SK-N-SH (cell line): ENCODE measurements at regions not wholly inside any gene's neighbourhood (a gene's known extent, or its start where the extent isn't known, plus 50 kb on each side); places are given as distances from the start of the nearest gene placed in this dataset.

Source experiments
- CTCF ChIA-PET: fragments of 300-600, 350-600 bp; formaldehyde crosslinking; extraction: SDS; loops from one replicate; lab custom pipeline; 2021; lab: Yijun Ruan, JAX
- POLR2A ChIA-PET: fragments of 350-600 bp; sonication (Branson Sonifier 250); formaldehyde crosslinking; extraction: SDS; loops from one replicate; lab custom pipeline; 2020; ENCODE audit warnings: antibody characterized with exemption, inconsistent platforms; lab: Yijun Ruan, JAX
- DNase-seq: peaks from one replicate; pipeline ENCODE4 v3.0.0; 2012
- H2AFZ ChIP-seq: fragments of 200-600 bp; sonication (generic); 2 replicates; pipeline ENCODE4 v1.8.1; 2016; ENCODE audit warnings: antibody characterized with exemption, mild to moderate bottlenecking, low read depth
- H3F3A ChIP-seq: fragments of 200-600 bp; sonication (generic); replicated peaks from 2 replicates; pipeline ENCODE3; 2016; ENCODE audit warnings: antibody characterized with exemption, mild to moderate bottlenecking; ENCODE audit not compliant: insufficient read depth
- H3K27ac ChIP-seq, 2 experiments: fragments of 200-500 bp in 1 of 2; fragments of 200-600 bp in 1 of 2; sonication (Bioruptor generic) in 1 of 2; sonication (generic), shearing (Covaris generic) in 1 of 2; 2 replicates each; pipeline versions ENCODE4 v1.5.1 to v1.6.1; 2014 to 2016; ENCODE audit warnings: low read depth in 2 of 2, inconsistent platforms in 1 of 2, low read length in 1 of 2, mild to moderate bottlenecking in 1 of 2, mixed read lengths in 1 of 2
- H3K27me3 ChIP-seq: fragments of 200-600 bp; sonication (generic), shearing (Covaris generic); 2 replicates; pipeline ENCODE4 v1.6.1; 2016; ENCODE audit warnings: mixed run types; ENCODE audit not compliant: insufficient read depth
- H3K36me3 ChIP-seq, 2 experiments: fragments of 200-500 bp in 1 of 2; fragments of 200-600 bp in 1 of 2; sonication (Bioruptor generic) in 1 of 2; sonication (generic) in 1 of 2; replicated peaks in 1 of 2; 2 replicates each; pipeline versions ENCODE3 to v1.5.1; 2014 to 2016; ENCODE audit warnings: low read length in 1 of 2, mild to moderate bottlenecking in 1 of 2; ENCODE audit not compliant: insufficient read depth in 2 of 2, control insufficient read depth in 1 of 2
- H3K4me1 ChIP-seq, 2 experiments: fragments of 200-500 bp in 1 of 2; fragments of 200-600 bp in 1 of 2; sonication (Bioruptor generic) in 1 of 2; sonication (generic), shearing (Covaris generic) in 1 of 2; 2 replicates each; pipeline versions ENCODE4 v1.5.1 to v1.6.1; 2014 to 2016; ENCODE audit warnings: low read depth in 1 of 2, low read length in 1 of 2, mixed run types in 1 of 2; ENCODE audit not compliant: insufficient read depth in 2 of 2, control insufficient read depth in 1 of 2
- H3K4me2 ChIP-seq: fragments of 200-600 bp; sonication (generic), shearing (Covaris generic); 2 replicates; pipeline ENCODE4 v1.6.1; 2017; ENCODE audit warnings: mixed run types
- H3K4me3 ChIP-seq, 2 experiments: fragments of 200-500 bp in 1 of 2; fragments of 200-600 bp in 1 of 2; sonication (Bioruptor generic) in 1 of 2; sonication (generic), shearing (Covaris generic) in 1 of 2; 2 replicates each; pipeline versions ENCODE4 v1.5.1 to v1.8.1; 2014 to 2016; ENCODE audit warnings: low read depth in 2 of 2, inconsistent platforms in 1 of 2, low read length in 1 of 2, mild to moderate bottlenecking in 1 of 2, mixed read lengths in 1 of 2, moderate library complexity in 1 of 2
- H3K79me2 ChIP-seq: fragments of 200-600 bp; sonication (generic); 2 replicates; pipeline ENCODE4 v1.8.1; 2017; ENCODE audit warnings: mild to moderate bottlenecking; ENCODE audit not compliant: insufficient read depth
- H3K9ac ChIP-seq: fragments of 200-600 bp; sonication (generic); 2 replicates; pipeline ENCODE4 v1.6.1; 2017; ENCODE audit warnings: mixed run types
- H3K9me2 ChIP-seq: fragments of 200-600 bp; sonication (generic); 2 replicates; pipeline ENCODE4 v1.6.1; 2017; ENCODE audit warnings: mixed run types
- H3K9me3 ChIP-seq: fragments of 200-600 bp; sonication (generic); 2 replicates; pipeline ENCODE4 v1.6.1; 2017; ENCODE audit warnings: mixed run types, mild to moderate bottlenecking, moderate library complexity
- H4K20me1 ChIP-seq: fragments of 200-600 bp; sonication (generic); 2 replicates; pipeline ENCODE4 v1.6.1; 2017; ENCODE audit warnings: mild to moderate bottlenecking, mixed run types; ENCODE audit not compliant: insufficient read depth
- ELF1 ChIP-seq: IDR thresholded peaks from 2 replicates; pipeline ENCODE4 v1.4.0; 2012
- EZH2phosphoT487 ChIP-seq: fragments of 200-600 bp; sonication (generic); IDR thresholded peaks from 2 replicates; pipeline ENCODE4 v1.6.1; 2017; ENCODE audit warnings: low read depth, mixed run types, mild to moderate bottlenecking, antibody characterized with exemption, moderate library complexity, borderline replicate concordance
- FOXJ3 ChIP-seq: sonication (generic); formaldehyde crosslinking; IDR thresholded peaks from 2 replicates; pipeline ENCODE4 v1.5.1; 2020; ENCODE audit warnings: mild to moderate bottlenecking, missing genetic modification reagents
- GABPA ChIP-seq: IDR thresholded peaks from 2 replicates; pipeline ENCODE4 v1.4.0; 2012; ENCODE audit warnings: low read depth, mild to moderate bottlenecking
- GATA2 ChIP-seq: sonication (generic); formaldehyde crosslinking; IDR thresholded peaks from 2 replicates; pipeline ENCODE4 v1.5.0; 2020; ENCODE audit warnings: mild to moderate bottlenecking, missing genetic modification reagents
- JUND ChIP-seq: IDR thresholded peaks from 2 replicates; pipeline ENCODE4 v1.4.0; 2012
- MXI1 ChIP-seq: IDR thresholded peaks from 2 replicates; pipeline ENCODE4 v1.6.1; 2012; ENCODE audit warnings: mild to moderate bottlenecking, low read depth, low read length, improper control_type of control experiment
- NRF1 ChIP-seq: IDR thresholded peaks from 2 replicates; pipeline ENCODE4 v1.6.1; 2012; ENCODE audit warnings: low read depth, mild to moderate bottlenecking, low read length
- POLR2AphosphoS5 ChIP-seq: IDR thresholded peaks from 2 replicates; pipeline ENCODE4 v1.6.1; 2012; ENCODE audit warnings: low read depth, low read length
- RAD21 ChIP-seq: IDR thresholded peaks from 2 replicates; pipeline ENCODE4 v1.6.1; 2012; ENCODE audit warnings: mild to moderate bottlenecking, low read length
- RCOR1 ChIP-seq: fragments of 150-350 bp; IDR thresholded peaks from 2 replicates; pipeline ENCODE4 v1.6.1; 2017; ENCODE audit warnings: antibody characterized with exemption, low read length
- RXRA ChIP-seq: IDR thresholded peaks from 2 replicates; pipeline ENCODE4 v1.4.0; 2012; ENCODE audit warnings: low read depth, mild to moderate bottlenecking, borderline replicate concordance
- SMC3 ChIP-seq: IDR thresholded peaks from 2 replicates; pipeline ENCODE4 v1.6.1; 2012; ENCODE audit warnings: low read depth, low read length, improper control_type of control experiment
- TAF1 ChIP-seq: IDR thresholded peaks from 2 replicates; pipeline ENCODE4 v1.6.1; 2012; ENCODE audit warnings: low read depth, mild to moderate bottlenecking, low read length, moderate library complexity, borderline replicate concordance
- YY1 ChIP-seq: IDR thresholded peaks from 2 replicates; pipeline ENCODE4 v1.4.0; 2012; ENCODE audit warnings: low read depth, mild to moderate bottlenecking
- WGBS: methylation state at CpG from one replicate; pipeline ENCODE4 v1.1.6; 2017; ENCODE audit warnings: low lambda C conversion rate; 5-methylcytosine and 5-hydroxymethylcytosine counted together
- TF ChIP-seq, protein P1 (sequence below): IDR thresholded peaks from 2 replicates; pipeline ENCODE4 v1.4.0; 2012; ENCODE audit warnings: low read depth, borderline replicate concordance
- TF ChIP-seq, protein P2 (sequence below): fragments of 150-350 bp; IDR thresholded peaks from 2 replicates; pipeline ENCODE4 v1.6.1; 2016; ENCODE audit warnings: mild to moderate bottlenecking, low read depth, low read length
- TF ChIP-seq, protein P3 (sequence below): IDR thresholded peaks from 2 replicates; pipeline ENCODE4; 2012
- TF ChIP-seq, protein P4 (sequence below): IDR thresholded peaks from 2 replicates; pipeline ENCODE4 v1.4.0; 2012; ENCODE audit warnings: low read depth

DNA sequence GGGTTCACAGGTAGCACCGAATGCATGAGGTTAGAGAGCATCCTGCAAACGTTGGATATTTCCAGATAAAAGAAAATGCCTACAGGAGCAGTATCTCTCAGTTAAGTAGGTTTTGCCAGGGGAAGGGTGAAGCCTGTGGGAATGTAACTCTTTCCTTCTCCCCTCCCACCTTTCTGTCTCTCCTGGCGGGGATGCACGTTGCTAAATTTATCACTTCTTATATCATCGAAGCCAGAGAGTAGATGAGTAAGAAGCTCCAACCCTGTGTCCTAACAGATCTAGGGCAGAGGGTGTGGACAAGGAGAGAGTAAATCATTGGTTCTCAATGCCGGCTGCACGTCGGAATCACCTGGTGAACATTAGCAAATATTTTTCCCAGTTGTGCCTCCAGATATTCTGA lies 457.5 kb downstream of the ENC1 start:
- H3K4me1 ChIP-seq = peaks cover 7 to 16% of the 10 kb centered on the region in 2 experiments; a peak in 1 of 4 replicates
- H3K9me3 ChIP-seq = no peaks in the 10 kb centered on the region
- no peak overlapping the region for H3K4me2 ChIP-seq
- no peak for TF ChIP-seq RCOR1
- no peak for TF ChIP-seq RAD21
- no peak for TF ChIP-seq POLR2AphosphoS5
- no peak for TF ChIP-seq GATA2 (CRISPR knock-in tag)
- TF ChIP-seq RXRA = no peak
- TF ChIP-seq, protein P1, sequence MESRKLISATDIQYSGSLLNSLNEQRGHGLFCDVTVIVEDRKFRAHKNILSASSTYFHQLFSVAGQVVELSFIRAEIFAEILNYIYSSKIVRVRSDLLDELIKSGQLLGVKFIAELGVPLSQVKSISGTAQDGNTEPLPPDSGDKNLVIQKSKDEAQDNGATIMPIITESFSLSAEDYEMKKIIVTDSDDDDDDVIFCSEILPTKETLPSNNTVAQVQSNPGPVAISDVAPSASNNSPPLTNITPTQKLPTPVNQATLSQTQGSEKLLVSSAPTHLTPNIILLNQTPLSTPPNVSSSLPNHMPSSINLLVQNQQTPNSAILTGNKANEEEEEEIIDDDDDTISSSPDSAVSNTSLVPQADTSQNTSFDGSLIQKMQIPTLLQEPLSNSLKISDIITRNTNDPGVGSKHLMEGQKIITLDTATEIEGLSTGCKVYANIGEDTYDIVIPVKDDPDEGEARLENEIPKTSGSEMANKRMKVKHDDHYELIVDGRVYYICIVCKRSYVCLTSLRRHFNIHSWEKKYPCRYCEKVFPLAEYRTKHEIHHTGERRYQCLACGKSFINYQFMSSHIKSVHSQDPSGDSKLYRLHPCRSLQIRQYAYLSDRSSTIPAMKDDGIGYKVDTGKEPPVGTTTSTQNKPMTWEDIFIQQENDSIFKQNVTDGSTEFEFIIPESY = no peak
- TF ChIP-seq, protein P2, sequence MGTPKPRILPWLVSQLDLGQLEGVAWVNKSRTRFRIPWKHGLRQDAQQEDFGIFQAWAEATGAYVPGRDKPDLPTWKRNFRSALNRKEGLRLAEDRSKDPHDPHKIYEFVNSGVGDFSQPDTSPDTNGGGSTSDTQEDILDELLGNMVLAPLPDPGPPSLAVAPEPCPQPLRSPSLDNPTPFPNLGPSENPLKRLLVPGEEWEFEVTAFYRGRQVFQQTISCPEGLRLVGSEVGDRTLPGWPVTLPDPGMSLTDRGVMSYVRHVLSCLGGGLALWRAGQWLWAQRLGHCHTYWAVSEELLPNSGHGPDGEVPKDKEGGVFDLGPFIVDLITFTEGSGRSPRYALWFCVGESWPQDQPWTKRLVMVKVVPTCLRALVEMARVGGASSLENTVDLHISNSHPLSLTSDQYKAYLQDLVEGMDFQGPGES = no peak
- TF ChIP-seq GABPA = no peak
- TF ChIP-seq TAF1 = no peak
- no peak for TF ChIP-seq ELF1
- TF ChIP-seq, protein P3, sequence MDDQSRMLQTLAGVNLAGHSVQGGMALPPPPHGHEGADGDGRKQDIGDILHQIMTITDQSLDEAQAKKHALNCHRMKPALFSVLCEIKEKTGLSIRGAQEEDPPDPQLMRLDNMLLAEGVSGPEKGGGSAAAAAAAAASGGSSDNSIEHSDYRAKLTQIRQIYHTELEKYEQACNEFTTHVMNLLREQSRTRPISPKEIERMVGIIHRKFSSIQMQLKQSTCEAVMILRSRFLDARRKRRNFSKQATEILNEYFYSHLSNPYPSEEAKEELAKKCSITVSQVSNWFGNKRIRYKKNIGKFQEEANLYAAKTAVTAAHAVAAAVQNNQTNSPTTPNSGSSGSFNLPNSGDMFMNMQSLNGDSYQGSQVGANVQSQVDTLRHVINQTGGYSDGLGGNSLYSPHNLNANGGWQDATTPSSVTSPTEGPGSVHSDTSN = no peak
- TF ChIP-seq NRF1 = no peak
- no peak for TF ChIP-seq JUND
- no peak for TF ChIP-seq SMC3
- no peak for TF ChIP-seq MXI1
- TF ChIP-seq YY1 = no peak
- no peak for TF ChIP-seq EZH2phosphoT487
- TF ChIP-seq FOXJ3 (CRISPR knock-in tag) = no peak
- TF ChIP-seq, protein P4, sequence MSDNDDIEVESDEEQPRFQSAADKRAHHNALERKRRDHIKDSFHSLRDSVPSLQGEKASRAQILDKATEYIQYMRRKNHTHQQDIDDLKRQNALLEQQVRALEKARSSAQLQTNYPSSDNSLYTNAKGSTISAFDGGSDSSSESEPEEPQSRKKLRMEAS = no peak
- no peak for DNase-seq
- H3K79me2 ChIP-seq = no peaks in the 10 kb centered on the region
- no peaks in the 10 kb centered on the region for H3K27me3 ChIP-seq
- H3K9ac ChIP-seq = no peak overlapping the region
- no peak overlapping the region for H3K4me3 ChIP-seq
- 58% methylated on average over 8 of the region's 8 CpGs for WGBS
- H4K20me1 ChIP-seq = no peaks in the 10 kb centered on the region
- H3K27ac ChIP-seq = no peak overlapping the region
- H3K9me2 ChIP-seq = no peaks in the 10 kb centered on the region
- H3F3A ChIP-seq = no peaks in the 10 kb centered on the region
- H2AFZ ChIP-seq = no peak overlapping the region
- POLR2A ChIA-PET = no interaction called here
- CTCF ChIA-PET = no interaction called here
- no peaks in the 10 kb centered on the region for H3K36me3 ChIP-seq
